ENCODE measurements at regions not wholly inside any gene's neighbourhood (a gene's known extent, or its start where the extent isn't known, plus 50 kb on each side); places are given as distances from the start of the nearest gene placed in this dataset.

DNA sequence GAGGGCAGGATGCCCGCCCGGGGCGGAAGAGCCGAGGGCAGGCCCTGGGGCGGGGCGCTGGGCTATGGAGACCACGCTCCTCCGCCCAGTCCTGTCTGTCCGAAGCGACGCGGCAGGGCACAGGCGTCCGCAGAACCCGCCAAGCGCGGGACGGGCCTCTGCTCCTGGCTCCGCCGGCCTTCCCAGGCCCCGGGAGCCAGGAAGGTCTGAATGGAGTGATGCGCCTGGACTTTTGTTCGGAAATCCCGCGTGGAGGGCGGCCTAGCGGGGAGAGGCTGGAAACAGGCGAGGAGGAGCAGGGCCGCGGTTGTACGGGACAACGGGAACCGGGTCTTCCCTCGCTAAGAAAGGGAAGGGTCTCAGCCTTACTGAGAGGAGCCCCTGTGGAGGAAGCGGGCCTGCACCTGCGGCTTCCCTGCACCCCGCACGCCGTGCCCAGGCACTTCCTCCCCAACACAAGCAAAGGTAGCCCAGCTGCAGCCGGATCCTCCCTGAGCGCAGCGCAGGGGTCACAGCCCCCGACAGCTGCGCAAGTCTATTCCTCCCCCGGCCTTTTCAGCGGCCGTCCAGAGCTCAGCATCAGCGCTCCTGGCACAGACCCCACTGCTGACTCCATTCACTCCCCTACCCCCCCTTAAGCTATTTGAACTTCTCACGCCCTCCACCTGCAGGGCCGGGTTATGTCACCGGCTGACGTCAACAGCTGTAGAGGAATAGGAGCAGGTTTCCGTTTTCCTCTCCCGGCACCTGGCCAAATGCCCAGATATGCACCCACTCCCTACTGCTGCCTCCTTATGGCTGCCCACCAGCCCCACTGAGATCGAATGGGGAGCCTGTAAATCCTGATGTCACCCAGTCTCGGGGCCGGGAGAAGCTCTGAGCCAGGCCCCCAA lies 143.2 kb upstream of the RET start:
- DNase-seq (ENCODE audit: low spot score) = peak; percentile 52

DNA sequence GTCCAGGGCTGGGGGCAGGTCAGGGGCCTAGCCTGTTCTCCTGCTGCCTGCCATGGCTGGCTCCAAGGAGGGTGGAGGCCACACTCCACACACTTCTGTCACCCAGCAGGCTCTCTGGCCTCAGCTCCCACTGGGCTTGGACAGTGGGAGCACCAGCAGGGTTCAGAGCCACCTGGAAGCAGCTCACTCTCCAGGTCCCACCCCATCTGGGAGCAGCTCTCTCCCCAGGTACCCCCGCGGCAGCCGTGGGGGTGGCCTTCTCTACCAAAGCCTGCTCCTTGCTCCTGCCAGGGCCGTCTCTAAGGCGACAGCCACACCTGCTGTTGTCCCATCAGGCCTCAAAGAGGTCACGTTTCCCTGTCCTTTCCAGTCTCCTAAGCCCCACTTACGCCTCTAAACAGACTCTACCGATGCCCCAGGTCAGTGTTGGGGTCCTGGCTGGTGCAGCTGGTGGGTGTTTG lies 142.5 kb upstream of the RET start:
- DNase-seq (ENCODE audit: low spot score) = no peak

DNA sequence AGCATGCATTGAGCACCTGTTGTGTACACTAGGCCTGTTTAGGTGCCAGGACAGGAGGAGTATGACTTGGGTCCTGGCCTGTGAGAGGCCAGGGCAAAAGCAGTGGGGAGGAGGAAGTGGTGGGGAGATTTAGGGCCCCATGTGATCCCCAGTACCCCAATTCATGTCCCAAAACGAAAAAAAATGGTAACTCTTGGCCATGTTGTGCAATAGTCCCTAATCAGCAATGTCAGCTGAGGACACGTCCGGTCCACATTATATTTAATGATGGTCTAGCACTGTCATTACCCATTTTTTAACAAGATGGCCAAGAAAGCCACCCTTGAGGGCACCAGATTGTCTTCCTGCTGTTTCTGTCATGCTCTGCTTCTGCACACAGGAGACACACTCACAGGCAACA lies 142.0 kb upstream of the RET start:
- no peak for DNase-seq (ENCODE audit: low spot score)

- DNase-seq (ENCODE audit: low spot score) = no peak
Measured at GRCh38 chr10:42935466-42935865, 141.4 kb upstream of the RET start.

- no peak for DNase-seq (ENCODE audit: low spot score)
Measured at GRCh38 chr10:42936580-42936979, 140.3 kb upstream of the RET start.

DNA sequence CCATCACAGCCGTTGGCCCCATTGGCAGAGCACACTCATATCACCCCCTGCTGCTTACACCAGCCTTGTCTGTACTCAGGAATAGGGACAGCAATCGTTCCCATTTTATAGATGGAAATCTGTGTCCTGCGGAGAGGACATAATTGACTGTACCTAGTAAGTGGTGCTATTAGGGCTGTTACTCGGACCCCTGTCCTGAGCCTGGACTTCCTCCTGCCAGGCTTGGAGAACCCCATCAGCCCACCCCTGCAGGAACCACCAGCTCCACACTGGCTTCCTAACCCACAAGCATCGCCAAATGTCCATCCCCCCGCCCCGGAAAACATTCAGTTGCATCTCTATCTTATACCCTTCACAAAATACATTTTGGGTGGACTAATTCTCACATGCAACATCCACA lies 139.8 kb upstream of the RET start:
- no peak for DNase-seq (ENCODE audit: low spot score)

DNA sequence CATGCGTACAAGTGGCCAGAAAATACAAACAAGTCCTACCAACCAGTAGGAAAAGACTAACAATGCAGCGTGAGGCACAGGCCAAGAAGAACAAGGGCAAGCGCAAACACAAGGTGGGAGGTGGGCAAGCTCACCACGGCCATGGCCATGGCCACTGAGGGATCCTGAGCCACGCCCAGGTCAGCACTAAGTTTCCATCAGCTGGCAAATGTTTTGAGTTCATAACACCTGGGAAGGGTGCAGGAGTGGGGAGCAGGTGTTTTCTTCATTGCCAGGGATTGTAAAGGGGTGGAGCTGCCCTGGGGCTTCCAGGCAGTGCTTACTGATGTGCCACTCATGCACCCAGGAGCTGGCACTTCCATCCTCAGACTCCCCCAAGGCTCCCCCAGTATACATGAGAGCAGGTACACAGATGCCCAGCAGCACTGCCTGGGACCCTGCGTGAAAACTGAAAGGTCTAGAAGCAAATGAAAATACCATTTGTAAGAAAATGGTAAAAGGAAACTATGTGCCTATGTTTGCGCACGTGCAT lies 139.2 kb upstream of the RET start:
- no peak for DNase-seq (ENCODE audit: low spot score)

- no peak for DNase-seq (ENCODE audit: low spot score)
Measured at GRCh38 chr10:42938351-42938750, 138.5 kb upstream of the RET start.

GRCh38 chr10:42939237-42939636 lies 137.6 kb upstream of the RET start:
- DNase-seq (ENCODE audit: low spot score) = no peak

GRCh38 chr10:42939685-42940366 lies 137.0 kb upstream of the RET start:
- DNase-seq (ENCODE audit: low spot score) = no peak

GRCh38 chr10:42940487-42941294 lies 136.2 kb upstream of the RET start:
- no peak for DNase-seq (ENCODE audit: low spot score)

GRCh38 chr10:42941295-42941644 lies 135.6 kb upstream of the RET start:
- DNase-seq (ENCODE audit: low spot score) = no peak

GRCh38 chr10:42941790-42942189 lies 135.1 kb upstream of the RET start:
- no peak for DNase-seq (ENCODE audit: low spot score)

GRCh38 chr10:42942279-42942950 lies 134.5 kb upstream of the RET start:
- no peak for DNase-seq (ENCODE audit: low spot score)

DNA sequence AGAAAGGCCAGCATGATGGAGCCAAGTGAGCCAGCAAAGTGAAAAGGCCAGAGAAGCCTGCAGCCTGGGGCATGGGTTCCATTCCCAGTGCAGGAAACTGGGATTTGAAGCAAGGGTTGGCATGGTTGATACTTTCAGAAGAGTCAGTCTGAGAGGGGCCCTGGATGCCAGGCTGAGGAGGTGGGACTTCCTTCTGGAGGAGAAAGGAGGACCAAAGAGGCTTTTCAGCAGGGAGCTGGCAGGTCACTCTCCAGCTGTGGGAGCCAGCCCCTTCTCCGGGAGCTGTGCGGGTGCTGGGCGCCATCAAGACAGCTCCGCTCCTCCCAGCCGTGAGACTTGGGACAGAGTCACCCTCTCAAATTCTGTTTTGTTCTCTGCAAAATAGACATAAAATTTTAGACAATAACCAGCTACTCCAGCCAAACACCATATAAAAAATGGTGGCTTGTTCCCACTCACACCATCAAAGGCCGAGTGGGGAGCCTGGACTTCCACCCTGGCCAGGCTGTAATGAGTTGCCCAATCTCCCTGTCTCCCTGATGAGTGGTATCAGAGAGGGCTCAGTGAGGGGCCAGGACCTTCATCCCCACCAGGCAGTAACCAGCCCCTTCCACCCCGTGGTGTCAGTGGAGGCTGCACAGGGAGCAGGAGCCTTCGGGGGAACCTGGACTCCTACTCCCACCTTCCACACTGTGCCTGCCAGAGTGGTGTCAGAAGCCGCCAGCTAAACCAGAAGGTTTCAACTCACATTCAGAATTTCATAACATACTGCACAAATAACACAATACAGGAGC lies 133.6 kb upstream of the RET start:
- DNase-seq (ENCODE audit: low spot score) = no peak

GRCh38 chr10:42948040-42948439 lies 128.8 kb upstream of the RET start:
- no peak for DNase-seq (ENCODE audit: low spot score)

GRCh38 chr10:42949287-42949686 lies 127.6 kb upstream of the RET start:
- DNase-seq (ENCODE audit: low spot score) = no peak

DNA sequence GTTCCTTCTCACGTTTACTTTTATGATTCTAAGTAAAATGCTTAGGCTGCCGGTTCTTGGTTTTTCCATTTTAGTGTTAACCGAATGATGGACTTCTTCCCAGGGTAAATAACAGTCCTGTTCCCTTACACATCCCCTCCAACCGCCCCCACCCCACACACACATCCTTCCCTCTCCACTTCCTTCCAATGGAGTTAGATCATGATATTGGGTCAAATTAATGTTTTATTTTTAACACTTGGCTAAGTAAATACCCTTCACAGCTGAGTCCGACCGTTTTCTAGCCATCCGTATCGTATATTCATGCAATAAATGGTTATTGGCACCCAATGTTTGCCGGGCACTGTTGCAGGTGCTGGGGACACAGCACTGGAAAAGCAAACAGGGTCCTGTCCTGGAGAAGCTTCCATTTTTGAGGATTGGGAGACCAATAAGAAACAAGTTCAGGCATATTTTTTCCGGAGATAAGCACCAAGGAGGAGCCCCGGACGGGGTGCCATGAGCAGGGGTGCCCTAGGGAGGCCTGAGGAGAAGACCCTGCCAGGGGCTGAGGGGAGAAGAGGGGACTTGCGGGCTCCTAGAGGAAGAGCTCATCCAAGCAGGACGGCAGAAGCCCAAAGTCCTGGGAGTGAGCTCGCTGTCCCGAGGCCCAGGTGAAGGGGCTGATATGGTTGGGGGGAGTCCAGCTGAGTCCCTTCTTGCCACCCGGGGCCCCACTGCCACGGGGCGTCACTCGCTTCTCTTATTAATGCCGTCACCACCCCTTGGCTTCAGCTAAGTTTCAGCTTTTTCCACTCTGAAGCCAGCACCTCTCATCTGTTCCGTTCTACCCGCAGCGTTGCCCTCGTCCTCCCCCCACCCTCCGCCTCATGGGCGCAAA lies 126.0 kb upstream of the RET start:
- DNase-seq (ENCODE audit: low spot score) = no peak

GRCh38 chr10:42951486-42952251 lies 125.2 kb upstream of the RET start:
- DNase-seq (ENCODE audit: low spot score) = no peak
